ENCODE measurements at regions not wholly inside any gene's neighbourhood (a gene's known extent, or its start where the extent isn't known, plus 50 kb on each side); places are given as distances from the start of the nearest gene placed in this dataset.

DNA sequence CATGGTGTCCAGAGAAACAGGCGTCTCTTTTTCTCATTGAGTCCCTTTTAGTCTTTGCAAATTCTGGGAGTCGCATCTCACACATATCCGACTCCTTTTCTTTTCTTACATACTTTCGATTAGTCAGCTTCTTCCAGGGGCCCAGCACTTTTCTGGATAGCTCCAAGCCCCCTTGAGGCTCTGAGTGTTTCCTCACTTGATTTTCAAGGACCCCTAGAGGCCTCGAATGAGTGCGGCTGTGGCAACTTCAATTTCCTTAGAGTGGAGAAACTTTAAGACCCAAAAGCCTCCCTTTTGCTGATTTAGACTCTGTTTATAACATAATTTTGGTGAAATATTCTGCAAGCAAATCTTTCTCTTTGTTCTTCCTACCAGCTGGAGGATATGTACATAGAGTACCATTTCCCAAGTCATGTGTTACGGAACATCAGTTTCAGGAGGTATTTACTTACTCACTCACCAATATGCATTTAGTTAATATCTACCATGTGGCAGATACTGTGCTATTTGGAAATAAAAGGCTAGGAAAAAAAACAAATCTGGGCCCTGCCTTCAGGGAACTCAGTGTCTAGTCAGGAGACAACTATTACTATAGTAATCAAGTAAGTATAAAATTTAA lies 555.2 kb downstream of the REEP3 start:
- H3K36me3 ChIP-seq, result no peaks in the 10 kb centered on the region
- H3K4me3 ChIP-seq, result no peak overlapping the region
- no peak for DNase-seq
- no peaks in the 10 kb centered on the region for H3K27me3 ChIP-seq
- H3K9me3 ChIP-seq, result no peaks in the 10 kb centered on the region
- TF ChIP-seq POLR2A (IDR thresholded peaks at IDR 0.05), result no peak
- TF ChIP-seq, protein P1, sequence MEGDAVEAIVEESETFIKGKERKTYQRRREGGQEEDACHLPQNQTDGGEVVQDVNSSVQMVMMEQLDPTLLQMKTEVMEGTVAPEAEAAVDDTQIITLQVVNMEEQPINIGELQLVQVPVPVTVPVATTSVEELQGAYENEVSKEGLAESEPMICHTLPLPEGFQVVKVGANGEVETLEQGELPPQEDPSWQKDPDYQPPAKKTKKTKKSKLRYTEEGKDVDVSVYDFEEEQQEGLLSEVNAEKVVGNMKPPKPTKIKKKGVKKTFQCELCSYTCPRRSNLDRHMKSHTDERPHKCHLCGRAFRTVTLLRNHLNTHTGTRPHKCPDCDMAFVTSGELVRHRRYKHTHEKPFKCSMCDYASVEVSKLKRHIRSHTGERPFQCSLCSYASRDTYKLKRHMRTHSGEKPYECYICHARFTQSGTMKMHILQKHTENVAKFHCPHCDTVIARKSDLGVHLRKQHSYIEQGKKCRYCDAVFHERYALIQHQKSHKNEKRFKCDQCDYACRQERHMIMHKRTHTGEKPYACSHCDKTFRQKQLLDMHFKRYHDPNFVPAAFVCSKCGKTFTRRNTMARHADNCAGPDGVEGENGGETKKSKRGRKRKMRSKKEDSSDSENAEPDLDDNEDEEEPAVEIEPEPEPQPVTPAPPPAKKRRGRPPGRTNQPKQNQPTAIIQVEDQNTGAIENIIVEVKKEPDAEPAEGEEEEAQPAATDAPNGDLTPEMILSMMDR (IDR thresholded peaks at IDR 0.05), result no peak
- no peaks in the 10 kb centered on the region for H3K4me1 ChIP-seq
- H3K27ac ChIP-seq, result no peak overlapping the region

DNA sequence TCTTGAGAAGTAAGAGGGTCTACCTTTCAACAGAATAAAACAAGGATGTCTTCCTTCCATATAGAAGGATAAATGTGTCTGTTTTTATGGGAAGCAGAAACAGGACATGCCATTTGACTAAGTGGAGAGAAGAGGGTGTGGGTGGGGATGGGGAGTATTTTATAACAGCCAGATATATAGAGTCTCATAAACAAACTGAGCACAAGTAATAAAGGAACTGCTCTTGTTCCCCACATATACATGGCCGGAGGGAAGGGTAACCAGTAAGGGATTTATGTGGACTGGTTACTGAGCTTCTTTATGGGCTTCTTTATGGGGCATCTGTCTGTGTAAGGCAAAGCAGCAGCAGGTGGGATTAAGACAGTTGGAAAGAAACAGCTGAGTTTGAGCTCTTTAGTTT lies 558.1 kb downstream of the REEP3 start:
- no peaks in the 10 kb centered on the region for H3K36me3 ChIP-seq
- TF ChIP-seq, protein P1 (IDR thresholded peaks at IDR 0.05), result no peak
- TF ChIP-seq POLR2A (IDR thresholded peaks at IDR 0.05), result no peak
- H3K4me3 ChIP-seq, result no peak overlapping the region
- no peak overlapping the region for H3K27ac ChIP-seq
- H3K9me3 ChIP-seq, result no peaks in the 10 kb centered on the region
- no peaks in the 10 kb centered on the region for H3K4me1 ChIP-seq
- DNase-seq, result no peak
- no peaks in the 10 kb centered on the region for H3K27me3 ChIP-seq

DNA sequence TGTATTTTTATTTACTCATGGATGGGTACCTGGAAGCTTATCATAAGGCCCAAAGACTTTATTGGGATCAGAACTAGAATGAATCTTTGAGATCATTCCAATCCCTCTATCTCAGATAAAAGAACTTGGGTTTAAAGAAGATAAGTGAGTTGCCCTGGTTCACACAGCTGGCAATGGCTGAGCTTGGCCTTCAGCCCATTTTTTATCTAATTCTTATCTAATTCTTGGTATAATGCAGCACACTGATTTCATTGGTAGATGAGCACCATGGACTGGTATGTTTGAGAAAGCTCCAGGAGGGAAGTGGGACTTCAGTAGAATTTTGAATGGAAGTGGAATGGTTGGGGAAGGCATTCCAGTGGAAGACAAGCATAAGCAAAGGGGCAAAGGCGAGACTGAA lies 558.9 kb downstream of the REEP3 start:
- Histone ChIP-seq H3K36me3 (no peaks in the 10 kb centered on the region), H3K4me3 (no peak overlapping the region), H3K27me3 (no peaks in the 10 kb centered on the region), H3K27ac (no peak overlapping the region), H3K9me3 (no peaks in the 10 kb centered on the region), H3K4me1 (no peaks in the 10 kb centered on the region)
- DNase-seq, result no peak
- TF ChIP-seq, protein P1 (IDR thresholded peaks at IDR 0.05), result no peak
- no peak for TF ChIP-seq POLR2A (IDR thresholded peaks at IDR 0.05)

DNA sequence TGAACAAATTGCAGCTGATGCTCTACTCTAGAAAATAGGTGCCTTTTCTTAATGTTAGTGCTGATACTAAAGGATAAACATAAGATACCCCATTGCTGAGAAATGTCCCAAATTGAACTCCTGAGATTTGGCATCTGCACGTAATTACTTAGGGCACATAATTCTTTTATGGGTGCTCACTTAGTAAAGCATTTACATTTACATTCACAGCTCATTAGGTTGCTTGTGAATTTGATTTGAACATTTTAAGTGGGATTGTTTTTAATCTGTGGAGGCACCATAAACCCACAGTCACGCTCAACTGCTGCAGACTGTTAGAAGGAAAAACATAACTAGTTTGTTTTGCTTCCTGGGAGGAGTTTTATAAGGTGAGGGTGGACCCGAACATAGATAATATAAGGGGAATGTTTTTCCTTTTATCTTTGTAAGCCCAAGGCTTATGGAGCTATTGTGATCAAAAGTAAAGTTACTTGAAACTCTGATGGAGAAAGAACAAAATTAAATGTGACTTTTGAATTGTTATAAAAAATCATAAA lies 560.8 kb downstream of the REEP3 start:
- H3K4me3 ChIP-seq, result no peak overlapping the region
- H3K27me3 ChIP-seq, result no peaks in the 10 kb centered on the region
- TF ChIP-seq, protein P1 (IDR thresholded peaks at IDR 0.05), result no peak
- no peak for TF ChIP-seq POLR2A (IDR thresholded peaks at IDR 0.05)
- no peaks in the 10 kb centered on the region for H3K4me1 ChIP-seq
- H3K9me3 ChIP-seq, result no peaks in the 10 kb centered on the region
- H3K36me3 ChIP-seq, result no peaks in the 10 kb centered on the region
- H3K27ac ChIP-seq, result no peak overlapping the region
- DNase-seq, result no peak

DNA sequence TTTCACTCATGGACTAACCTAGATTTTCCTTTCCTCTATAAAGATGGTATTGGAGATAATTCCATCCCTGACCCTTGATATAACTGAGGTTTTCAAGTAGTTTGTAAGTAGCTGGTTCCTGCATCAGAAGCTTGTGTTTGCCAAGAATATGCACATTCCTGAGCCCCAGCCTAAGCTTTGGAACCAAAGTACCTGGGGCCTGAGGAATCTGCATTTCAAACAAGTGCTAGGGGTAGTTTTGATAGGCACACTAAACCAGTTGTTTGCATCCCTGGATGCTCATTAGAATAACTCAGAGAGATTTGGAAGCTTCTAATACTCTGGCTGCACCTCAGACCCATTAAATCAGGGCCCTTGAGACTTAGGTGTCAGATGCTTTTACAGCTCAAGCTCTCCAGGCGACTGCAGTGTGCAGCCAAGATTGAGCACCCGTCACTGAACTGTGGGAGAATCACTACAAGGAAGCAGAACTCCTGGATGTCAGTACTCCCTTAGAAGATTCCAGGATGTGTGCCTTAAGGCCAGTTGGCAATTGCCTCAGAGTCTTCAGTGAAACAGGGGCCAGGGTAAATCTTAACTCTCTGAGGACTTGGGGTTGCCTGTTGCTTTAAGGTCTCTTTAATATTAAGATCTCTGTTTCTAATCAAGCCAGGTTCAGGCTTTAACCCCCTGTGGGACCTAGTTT lies 565.0 kb downstream of the REEP3 start:
- DNase-seq, result no peak
- Histone ChIP-seq H3K4me3 (no peak overlapping the region), H3K36me3 (no peaks in the 10 kb centered on the region), H3K27ac (no peak overlapping the region), H3K4me1 (no peaks in the 10 kb centered on the region), H3K27me3 (no peaks in the 10 kb centered on the region), H3K9me3 (no peaks in the 10 kb centered on the region)
- TF ChIP-seq, protein P1 (IDR thresholded peaks at IDR 0.05), result no peak
- no peak for TF ChIP-seq POLR2A (IDR thresholded peaks at IDR 0.05)

Measured in Peyer's patch (tissue), 4 donors.